ENCODE measurements at regions not wholly inside any gene's neighbourhood (a gene's known extent, or its start where the extent isn't known, plus 50 kb on each side); places are given as distances from the start of the nearest gene placed in this dataset.

GRCh38 chr9:90018688-90019087 lies 413.9 kb downstream of the GADD45G start:
- Histone ChIP-seq H3K27me3 (ENCODE audit: insufficient read depth, low read depth, low read length) (no peaks in the 10 kb centered on the region), H3K9ac (ENCODE audit: low read length) (no peak overlapping the region), H3K4me2 (ENCODE audit: low read length) (no peak overlapping the region), H3F3A (ENCODE audit: insufficient read depth, low read length, poor library complexity, severe bottlenecking) (no peaks in the 10 kb centered on the region), H3K36me3 (ENCODE audit: insufficient read depth, low read length) (no peaks in the 10 kb centered on the region), H3K4me3 (ENCODE audit: low read length) (no peak overlapping the region), H2AFZ (ENCODE audit: low read depth, low read length) (no peak overlapping the region), H3K27ac (ENCODE audit: low read length) (no peak overlapping the region), H3K79me2 (replicated peaks; ENCODE audit: insufficient read depth, low read length) (no peaks in the 10 kb centered on the region), H3K9me2 (ENCODE audit: insufficient read depth, low read length) (no peaks in the 10 kb centered on the region), H4K20me1 (ENCODE audit: insufficient read depth) (no peaks in the 10 kb centered on the region), H3K9me3 (ENCODE audit: low read length) (no peaks in the 10 kb centered on the region)
- TF ChIP-seq POLR2AphosphoS5 (IDR thresholded peaks at IDR 0.05) (no peak), EP300 (conservative IDR thresholded peaks at IDR 0.05; ENCODE audit: poor library complexity, severe bottlenecking) (no peak), EZH2 (IDR thresholded peaks at IDR 0.05; ENCODE audit: borderline replicate concordance, insufficient read depth, low read length, poor library complexity, severe bottlenecking) (no peak), CTCF (IDR thresholded peaks at IDR 0.05; ENCODE audit: poor library complexity, severe bottlenecking) (no peak), MXI1 (conservative IDR thresholded peaks at IDR 0.05; ENCODE audit: poor library complexity, severe bottlenecking) (no peak), REST (IDR thresholded peaks at IDR 0.05; ENCODE audit: borderline replicate concordance) (no peak), RAD21 (conservative IDR thresholded peaks at IDR 0.05) (no peak), SMC3 (conservative IDR thresholded peaks at IDR 0.05; ENCODE audit: poor library complexity) (no peak), TAF1 (IDR thresholded peaks at IDR 0.05; ENCODE audit: low read depth) (no peak)

- no peaks in the 10 kb centered on the region for H3F3A ChIP-seq (ENCODE audit: insufficient read depth, low read length, poor library complexity, severe bottlenecking)
- H3K27me3 ChIP-seq (ENCODE audit: insufficient read depth, low read depth, low read length) = no peaks in the 10 kb centered on the region
- no peak overlapping the region for H3K4me2 ChIP-seq (ENCODE audit: low read length)
- H3K4me3 ChIP-seq (ENCODE audit: low read length) = no peak overlapping the region
- no peaks in the 10 kb centered on the region for H3K9me2 ChIP-seq (ENCODE audit: insufficient read depth, low read length)
- TF ChIP-seq RAD21 (conservative IDR thresholded peaks at IDR 0.05) (no peak), POLR2AphosphoS5 (IDR thresholded peaks at IDR 0.05) (no peak), CTCF (IDR thresholded peaks at IDR 0.05; ENCODE audit: poor library complexity, severe bottlenecking) (no peak), EP300 (conservative IDR thresholded peaks at IDR 0.05; ENCODE audit: poor library complexity, severe bottlenecking) (no peak), SMC3 (conservative IDR thresholded peaks at IDR 0.05; ENCODE audit: poor library complexity) (no peak), REST (IDR thresholded peaks at IDR 0.05; ENCODE audit: borderline replicate concordance) (no peak), TAF1 (IDR thresholded peaks at IDR 0.05; ENCODE audit: low read depth) (no peak), EZH2 (IDR thresholded peaks at IDR 0.05; ENCODE audit: borderline replicate concordance, insufficient read depth, low read length, poor library complexity, severe bottlenecking) (no peak), MXI1 (conservative IDR thresholded peaks at IDR 0.05; ENCODE audit: poor library complexity, severe bottlenecking) (no peak)
- H4K20me1 ChIP-seq (ENCODE audit: insufficient read depth) = no peaks in the 10 kb centered on the region
- H2AFZ ChIP-seq (ENCODE audit: low read depth, low read length) = no peak overlapping the region
- H3K9me3 ChIP-seq (ENCODE audit: low read length) = no peaks in the 10 kb centered on the region
- H3K27ac ChIP-seq (ENCODE audit: low read length) = no peak overlapping the region
- H3K79me2 ChIP-seq (replicated peaks; ENCODE audit: insufficient read depth, low read length) = no peaks in the 10 kb centered on the region
- H3K36me3 ChIP-seq (ENCODE audit: insufficient read depth, low read length) = no peaks in the 10 kb centered on the region
- H3K9ac ChIP-seq (ENCODE audit: low read length) = no peak overlapping the region
Measured at GRCh38 chr9:90019626-90020025, 414.8 kb downstream of the GADD45G start.
